ENCODE measurements at regions not wholly inside any gene's neighbourhood (a gene's known extent, or its start where the extent isn't known, plus 50 kb on each side); places are given as distances from the start of the nearest gene placed in this dataset.

DNA sequence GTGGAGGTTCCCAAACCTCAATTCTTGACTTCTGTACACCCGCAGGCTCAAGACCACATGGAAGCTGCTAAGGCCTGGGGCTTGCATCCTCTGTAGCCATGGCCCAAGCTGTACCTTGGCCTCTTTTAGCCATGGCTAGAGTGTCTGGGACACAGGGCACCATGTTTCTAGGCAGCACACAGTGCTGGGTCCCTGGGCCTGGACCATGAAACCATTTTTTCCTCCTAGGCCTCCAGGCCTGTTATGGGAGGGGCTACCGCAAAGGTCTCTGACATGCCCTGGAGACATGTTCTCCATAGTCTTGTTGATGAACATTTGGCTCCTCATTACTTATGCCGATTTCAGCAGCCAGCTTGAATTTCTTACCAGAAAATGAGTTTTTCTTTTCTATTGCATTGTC, 701.4 kb downstream of the FGF9 start:
- TF ChIP-seq, protein P1, sequence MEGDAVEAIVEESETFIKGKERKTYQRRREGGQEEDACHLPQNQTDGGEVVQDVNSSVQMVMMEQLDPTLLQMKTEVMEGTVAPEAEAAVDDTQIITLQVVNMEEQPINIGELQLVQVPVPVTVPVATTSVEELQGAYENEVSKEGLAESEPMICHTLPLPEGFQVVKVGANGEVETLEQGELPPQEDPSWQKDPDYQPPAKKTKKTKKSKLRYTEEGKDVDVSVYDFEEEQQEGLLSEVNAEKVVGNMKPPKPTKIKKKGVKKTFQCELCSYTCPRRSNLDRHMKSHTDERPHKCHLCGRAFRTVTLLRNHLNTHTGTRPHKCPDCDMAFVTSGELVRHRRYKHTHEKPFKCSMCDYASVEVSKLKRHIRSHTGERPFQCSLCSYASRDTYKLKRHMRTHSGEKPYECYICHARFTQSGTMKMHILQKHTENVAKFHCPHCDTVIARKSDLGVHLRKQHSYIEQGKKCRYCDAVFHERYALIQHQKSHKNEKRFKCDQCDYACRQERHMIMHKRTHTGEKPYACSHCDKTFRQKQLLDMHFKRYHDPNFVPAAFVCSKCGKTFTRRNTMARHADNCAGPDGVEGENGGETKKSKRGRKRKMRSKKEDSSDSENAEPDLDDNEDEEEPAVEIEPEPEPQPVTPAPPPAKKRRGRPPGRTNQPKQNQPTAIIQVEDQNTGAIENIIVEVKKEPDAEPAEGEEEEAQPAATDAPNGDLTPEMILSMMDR (conservative IDR thresholded peaks at IDR 0.05; ENCODE audit: low read length): no peak
- TF ChIP-seq EZH2phosphoT487 (IDR thresholded peaks at IDR 0.05; ENCODE audit: borderline replicate concordance): no peak
